ENCODE measurements at regions not wholly inside any gene's neighbourhood (a gene's known extent, or its start where the extent isn't known, plus 50 kb on each side); places are given as distances from the start of the nearest gene placed in this dataset.

DNA sequence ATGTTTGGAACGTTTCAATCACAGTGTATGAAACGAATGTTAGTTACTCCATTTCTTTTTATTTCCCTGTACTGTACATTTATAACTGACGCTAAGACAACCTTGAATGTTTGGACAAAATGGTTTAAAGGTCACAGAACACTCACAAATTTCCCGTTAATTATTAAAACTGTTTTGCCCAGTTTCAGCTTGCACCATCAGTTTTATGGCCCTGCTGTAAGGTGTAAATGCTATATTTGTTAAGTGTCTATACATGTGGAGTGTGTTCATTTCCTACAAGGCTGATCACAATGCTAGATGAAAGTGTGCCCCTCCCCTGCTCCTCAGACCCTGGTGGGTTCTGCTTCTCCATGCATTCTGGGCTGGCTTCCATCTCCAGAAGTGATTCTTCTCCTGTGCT lies 57.9 kb upstream of the ETS2 start:
- no peaks in the 10 kb centered on the region for H3K79me2 ChIP-seq (ENCODE audit: low read length)
- peaks cover 42% of the 10 kb centered on the region for H3K27me3 ChIP-seq (replicated peaks; ENCODE audit: insufficient read depth, low read length)
- TF ChIP-seq EZH2phosphoT487 (IDR thresholded peaks at IDR 0.05; ENCODE audit: low read length), result no peak
- no peak for TF ChIP-seq EZH2 (optimal IDR thresholded peaks at IDR 0.05; ENCODE audit: low read depth, low read length)
- TF ChIP-seq, protein P1, sequence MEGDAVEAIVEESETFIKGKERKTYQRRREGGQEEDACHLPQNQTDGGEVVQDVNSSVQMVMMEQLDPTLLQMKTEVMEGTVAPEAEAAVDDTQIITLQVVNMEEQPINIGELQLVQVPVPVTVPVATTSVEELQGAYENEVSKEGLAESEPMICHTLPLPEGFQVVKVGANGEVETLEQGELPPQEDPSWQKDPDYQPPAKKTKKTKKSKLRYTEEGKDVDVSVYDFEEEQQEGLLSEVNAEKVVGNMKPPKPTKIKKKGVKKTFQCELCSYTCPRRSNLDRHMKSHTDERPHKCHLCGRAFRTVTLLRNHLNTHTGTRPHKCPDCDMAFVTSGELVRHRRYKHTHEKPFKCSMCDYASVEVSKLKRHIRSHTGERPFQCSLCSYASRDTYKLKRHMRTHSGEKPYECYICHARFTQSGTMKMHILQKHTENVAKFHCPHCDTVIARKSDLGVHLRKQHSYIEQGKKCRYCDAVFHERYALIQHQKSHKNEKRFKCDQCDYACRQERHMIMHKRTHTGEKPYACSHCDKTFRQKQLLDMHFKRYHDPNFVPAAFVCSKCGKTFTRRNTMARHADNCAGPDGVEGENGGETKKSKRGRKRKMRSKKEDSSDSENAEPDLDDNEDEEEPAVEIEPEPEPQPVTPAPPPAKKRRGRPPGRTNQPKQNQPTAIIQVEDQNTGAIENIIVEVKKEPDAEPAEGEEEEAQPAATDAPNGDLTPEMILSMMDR (IDR thresholded peaks at IDR 0.05; ENCODE audit: low read length), result no peak
- H3K36me3 ChIP-seq (replicated peaks; ENCODE audit: insufficient read depth, low read length), result no peaks in the 10 kb centered on the region
- H3K27ac ChIP-seq (ENCODE audit: low read length), result no peak overlapping the region
- no peak for DNase-seq
- H3K4me3 ChIP-seq (ENCODE audit: low read length), result no peak overlapping the region
- H3F3A ChIP-seq (ENCODE audit: insufficient read depth, low read length), result no peaks in the 10 kb centered on the region
- H3K9me3 ChIP-seq (replicated peaks; ENCODE audit: insufficient read depth, low read length), result no peaks in the 10 kb centered on the region
- H3K9me2 ChIP-seq (replicated peaks; ENCODE audit: insufficient read depth, low read length), result no peaks in the 10 kb centered on the region
- no peaks in the 10 kb centered on the region for H3K4me1 ChIP-seq (ENCODE audit: low read length)
- no peaks in the 10 kb centered on the region for H4K20me1 ChIP-seq (ENCODE audit: insufficient read depth, low read length)
- H3K9ac ChIP-seq (ENCODE audit: low read length), result no peak overlapping the region
- H2AFZ ChIP-seq (ENCODE audit: low read length), result no peak overlapping the region
- no peak overlapping the region for H3K4me2 ChIP-seq (ENCODE audit: low read depth, low read length)

DNA sequence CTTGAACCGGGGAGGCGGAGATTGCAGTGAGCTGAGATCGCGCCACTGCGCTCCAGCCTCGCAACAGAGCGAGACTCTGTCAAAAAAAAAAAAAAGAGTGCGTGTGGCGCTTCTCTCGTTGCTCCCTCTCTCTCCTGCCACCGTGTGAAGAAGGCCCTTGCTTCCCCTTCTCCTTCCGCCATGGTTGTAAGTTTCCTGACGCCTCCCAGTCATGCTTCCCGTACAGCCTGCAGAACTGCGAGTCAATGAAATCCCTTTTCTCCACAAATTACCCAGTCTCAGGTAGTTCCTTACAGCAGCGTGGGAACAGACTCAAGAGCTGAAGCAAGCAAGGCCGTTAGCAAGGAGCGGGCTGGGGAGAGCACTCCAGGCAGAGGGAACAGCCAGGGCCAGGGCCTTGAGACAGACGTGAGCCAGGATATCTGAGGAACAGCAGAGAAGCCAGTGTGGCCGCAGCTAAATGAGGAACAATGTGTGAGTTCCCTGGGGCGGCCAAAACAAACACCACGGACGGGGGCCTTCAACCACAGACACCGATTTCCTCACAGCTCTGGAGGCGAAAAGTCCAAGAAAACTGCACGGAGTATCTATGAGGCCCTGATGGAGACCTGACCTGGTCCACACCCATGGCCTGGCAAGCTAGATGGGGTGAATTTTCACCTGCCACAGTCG lies 54.2 kb upstream of the ETS2 start:
- Histone ChIP-seq H3F3A (ENCODE audit: insufficient read depth, low read length) (no peaks in the 10 kb centered on the region), H3K27ac (ENCODE audit: low read length) (no peak overlapping the region), H3K79me2 (ENCODE audit: low read length) (no peaks in the 10 kb centered on the region), H3K9me2 (replicated peaks; ENCODE audit: insufficient read depth, low read length) (no peaks in the 10 kb centered on the region), H3K36me3 (replicated peaks; ENCODE audit: insufficient read depth, low read length) (no peaks in the 10 kb centered on the region), H3K27me3 (replicated peaks; ENCODE audit: insufficient read depth, low read length) (peaks cover 69% of the 10 kb centered on the region), H2AFZ (ENCODE audit: low read length) (no peak overlapping the region), H3K4me1 (ENCODE audit: low read length) (no peaks in the 10 kb centered on the region), H3K9ac (ENCODE audit: low read length) (no peak overlapping the region), H4K20me1 (ENCODE audit: insufficient read depth, low read length) (no peaks in the 10 kb centered on the region), H3K4me2 (ENCODE audit: low read depth, low read length) (no peak overlapping the region), H3K9me3 (replicated peaks; ENCODE audit: insufficient read depth, low read length) (no peaks in the 10 kb centered on the region), H3K4me3 (ENCODE audit: low read length) (no peak overlapping the region)
- DNase-seq, result no peak
- no peak for TF ChIP-seq EZH2phosphoT487 (IDR thresholded peaks at IDR 0.05; ENCODE audit: low read length)
- TF ChIP-seq EZH2 (optimal IDR thresholded peaks at IDR 0.05; ENCODE audit: low read depth, low read length), result no peak
- TF ChIP-seq, protein P1 (IDR thresholded peaks at IDR 0.05; ENCODE audit: low read length), result no peak

DNA sequence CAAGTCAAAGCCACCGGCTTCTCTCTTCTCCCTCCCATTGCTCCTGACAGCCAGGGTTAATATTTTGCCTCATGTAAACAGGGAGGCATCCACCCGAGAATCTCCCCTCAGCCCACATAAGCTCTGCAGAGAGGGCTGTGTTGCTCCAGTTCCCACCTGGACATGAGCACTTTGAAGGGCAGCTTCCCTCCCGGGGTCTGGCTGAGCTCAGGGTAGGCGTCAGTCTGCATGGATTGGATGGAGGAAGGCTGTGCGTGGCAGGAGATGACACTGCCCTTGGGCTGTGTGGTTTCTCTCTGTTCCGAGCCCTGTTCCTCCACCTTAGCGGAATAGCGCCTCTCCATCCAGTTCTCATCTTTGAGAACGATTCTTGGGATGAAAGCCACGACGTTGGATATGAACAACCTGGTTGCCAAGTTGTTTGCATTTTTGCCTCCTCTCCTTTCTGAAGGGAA lies 53.7 kb upstream of the ETS2 start:
- no peak for DNase-seq
- H3K4me1 ChIP-seq (ENCODE audit: low read length), result no peaks in the 10 kb centered on the region
- TF ChIP-seq EZH2 (optimal IDR thresholded peaks at IDR 0.05; ENCODE audit: low read depth, low read length), result no peak
- TF ChIP-seq, protein P1 (IDR thresholded peaks at IDR 0.05; ENCODE audit: low read length), result no peak
- no peaks in the 10 kb centered on the region for H4K20me1 ChIP-seq (ENCODE audit: insufficient read depth, low read length)
- H3F3A ChIP-seq (ENCODE audit: insufficient read depth, low read length), result no peaks in the 10 kb centered on the region
- no peaks in the 10 kb centered on the region for H3K9me2 ChIP-seq (replicated peaks; ENCODE audit: insufficient read depth, low read length)
- no peak overlapping the region for H3K9ac ChIP-seq (ENCODE audit: low read length)
- H2AFZ ChIP-seq (ENCODE audit: low read length), result no peak overlapping the region
- H3K4me3 ChIP-seq (ENCODE audit: low read length), result no peak overlapping the region
- H3K4me2 ChIP-seq (ENCODE audit: low read depth, low read length), result no peak overlapping the region
- no peaks in the 10 kb centered on the region for H3K79me2 ChIP-seq (ENCODE audit: low read length)
- H3K27ac ChIP-seq (ENCODE audit: low read length), result no peak overlapping the region
- no peaks in the 10 kb centered on the region for H3K9me3 ChIP-seq (replicated peaks; ENCODE audit: insufficient read depth, low read length)
- peaks cover 72% of the 10 kb centered on the region for H3K27me3 ChIP-seq (replicated peaks; ENCODE audit: insufficient read depth, low read length)
- H3K36me3 ChIP-seq (replicated peaks; ENCODE audit: insufficient read depth, low read length), result no peaks in the 10 kb centered on the region

All from MM.1S (cell line).